ENCODE measurements at regions not wholly inside any gene's neighbourhood (a gene's known extent, or its start where the extent isn't known, plus 50 kb on each side); places are given as distances from the start of the nearest gene placed in this dataset.

DNA sequence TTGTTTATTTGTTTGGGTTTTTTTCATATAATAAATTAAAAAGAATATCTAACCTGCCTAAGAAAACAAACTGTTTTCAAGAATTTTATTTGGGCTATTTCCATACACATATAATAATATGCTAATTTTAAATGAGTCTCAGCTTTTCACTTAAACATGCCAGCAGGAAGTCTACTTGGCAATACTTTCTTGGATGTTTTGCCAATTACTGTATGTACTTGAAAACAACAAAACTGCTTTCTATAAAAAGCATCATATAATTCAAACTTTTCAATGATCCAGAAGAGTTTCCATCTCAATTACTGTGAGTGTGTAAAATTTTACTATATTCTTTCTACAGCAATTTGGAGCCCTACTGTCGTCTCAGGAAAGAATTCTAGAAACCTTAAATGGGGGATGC is 961.2 kb downstream of the PCDH17 start:
- no peak for DNase-seq (ENCODE audit: low read depth, low spot score)
- in situ Hi-C loops (cut with HindIII; ENCODE audit: low sequenced_read_pairs): no loop called here
- TF ChIP-seq CTCF (IDR thresholded peaks at IDR 0.05; ENCODE audit: low read depth, low read length): no peak
- no peak overlapping the region for H3K4me3 ChIP-seq (ENCODE audit: low read depth, low read length)

DNA sequence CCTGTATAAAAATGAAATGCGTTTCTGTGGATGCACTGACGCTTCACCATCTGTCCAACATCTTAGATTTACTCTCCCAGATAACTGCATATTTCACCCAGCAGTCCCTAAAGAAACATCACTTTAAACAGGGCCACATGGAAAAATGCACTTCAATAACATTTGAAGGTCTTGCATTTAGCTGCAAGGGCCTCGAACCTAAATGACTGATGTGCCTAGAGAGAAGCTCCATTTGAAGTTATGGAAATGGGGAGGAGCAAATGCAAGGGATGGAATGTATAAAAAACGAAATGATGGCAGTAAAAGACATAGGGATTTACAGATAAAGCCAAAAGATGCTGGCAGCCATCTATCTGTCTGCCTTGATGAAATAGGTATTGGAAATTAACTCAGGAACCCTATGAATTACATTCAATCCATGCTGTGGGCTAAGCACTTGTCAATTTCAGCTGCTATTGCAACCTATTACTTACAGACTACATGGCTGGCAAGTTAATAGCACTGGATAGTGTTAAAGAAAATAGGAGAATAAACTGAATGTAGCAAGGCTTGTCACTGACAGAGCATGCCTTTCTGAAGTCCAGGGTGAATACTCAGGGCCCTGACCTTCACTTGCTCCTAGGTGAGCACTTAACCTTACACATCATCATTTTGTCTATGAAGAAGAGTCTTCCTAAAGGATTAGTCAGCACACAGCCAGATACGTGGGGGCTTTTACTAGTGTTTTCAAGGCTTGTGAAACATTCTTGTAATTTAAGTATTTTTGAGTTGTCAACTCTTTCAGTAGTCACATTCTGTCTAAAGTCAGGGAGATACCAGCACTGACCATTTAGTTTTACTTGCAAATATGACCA is 963.4 kb downstream of the PCDH17 start:
- in situ Hi-C loops (cut with HindIII; ENCODE audit: low sequenced_read_pairs): no loop called here
- no peak for TF ChIP-seq CTCF (IDR thresholded peaks at IDR 0.05; ENCODE audit: low read depth, low read length)
- no peak overlapping the region for H3K4me3 ChIP-seq (ENCODE audit: low read depth, low read length)
- DNase-seq (ENCODE audit: low read depth, low spot score): no peak

- no peak for DNase-seq (ENCODE audit: low read depth, low spot score)
- no peak overlapping the region for H3K4me3 ChIP-seq (ENCODE audit: low read depth, low read length)
- no peak for TF ChIP-seq CTCF (IDR thresholded peaks at IDR 0.05; ENCODE audit: low read depth, low read length)
- in situ Hi-C loops (cut with HindIII; ENCODE audit: low sequenced_read_pairs): no loop called here
Observed at GRCh38 chr13:58597552-58597951, 966.0 kb downstream of the PCDH17 start.

- H3K4me3 ChIP-seq (ENCODE audit: low read depth, low read length): no peak overlapping the region
- in situ Hi-C loops (cut with HindIII; ENCODE audit: low sequenced_read_pairs): no loop called here
- no peak for DNase-seq (ENCODE audit: low read depth, low spot score)
- no peak for TF ChIP-seq CTCF (IDR thresholded peaks at IDR 0.05; ENCODE audit: low read depth, low read length)
Observed at GRCh38 chr13:58598241-58598640, 966.7 kb downstream of the PCDH17 start.

DNA sequence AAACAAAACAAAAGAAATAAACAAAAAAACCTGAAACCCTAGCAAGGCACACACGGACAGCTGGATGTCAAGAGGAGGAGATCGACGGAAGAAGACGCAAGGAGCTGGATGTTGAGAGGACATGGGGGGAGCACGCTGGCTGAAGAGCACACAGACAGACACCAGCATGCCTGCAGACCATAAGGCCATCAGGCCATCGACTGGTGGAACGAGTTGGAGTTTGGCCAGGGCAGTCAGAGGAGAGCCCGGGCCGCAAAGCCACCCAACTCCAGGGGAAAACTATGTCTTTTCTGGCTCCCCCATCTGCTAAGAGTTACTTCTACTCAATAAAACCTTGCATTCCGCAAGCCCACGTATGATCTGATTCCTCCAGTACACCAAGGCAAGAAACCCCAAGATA is 979.6 kb downstream of the PCDH17 start:
- in situ Hi-C loops (cut with HindIII; ENCODE audit: low sequenced_read_pairs): no loop called here
- no peak overlapping the region for H3K4me3 ChIP-seq (ENCODE audit: low read depth, low read length)
- no peak for DNase-seq (ENCODE audit: low read depth, low spot score)
- no peak for TF ChIP-seq CTCF (IDR thresholded peaks at IDR 0.05; ENCODE audit: low read depth, low read length)

DNA sequence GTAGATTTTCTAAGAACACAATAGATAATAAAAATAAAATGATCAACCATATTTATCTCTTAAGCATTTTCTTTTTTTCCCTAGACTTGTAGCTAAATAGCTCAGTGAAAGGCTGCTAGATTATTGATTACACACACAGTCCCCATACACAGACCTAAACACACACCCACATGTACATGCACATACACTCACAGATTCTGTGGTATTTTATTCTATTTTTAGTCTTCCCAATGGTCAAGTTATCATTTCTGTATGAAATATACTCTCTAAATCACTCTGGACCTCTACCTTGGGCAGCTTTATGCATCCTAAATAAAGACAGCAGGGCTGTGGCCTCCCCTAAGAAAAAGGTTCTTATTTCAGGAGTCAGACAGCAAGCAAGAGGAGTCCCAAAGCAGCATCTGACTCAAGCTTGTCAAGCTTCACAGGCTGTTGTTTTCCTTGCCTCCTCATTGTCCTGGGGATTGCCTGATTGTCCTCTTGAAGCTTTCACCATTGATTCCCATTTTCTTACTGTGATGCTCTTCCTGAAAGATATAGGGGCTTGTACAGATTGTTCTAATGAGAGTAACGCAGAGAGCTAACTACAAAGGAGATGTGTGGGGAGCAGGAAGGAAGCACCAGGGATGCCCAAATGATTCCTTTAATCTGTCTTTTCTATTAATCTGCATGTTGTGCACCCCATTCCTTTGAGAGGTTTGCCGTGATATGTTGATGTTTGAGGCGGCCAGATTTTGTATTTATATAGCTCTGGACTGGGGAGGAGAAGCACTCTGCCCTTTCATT is 986.5 kb downstream of the PCDH17 start:
- in situ Hi-C loops (cut with HindIII; ENCODE audit: low sequenced_read_pairs): no loop called here
- no peak for TF ChIP-seq CTCF (IDR thresholded peaks at IDR 0.05; ENCODE audit: low read depth, low read length)
- H3K4me3 ChIP-seq (ENCODE audit: low read depth, low read length): no peak overlapping the region
- no peak for DNase-seq (ENCODE audit: low read depth, low spot score)
